HS-5 (cell line): ENCODE measurements at regions not wholly inside any gene's neighbourhood (a gene's known extent, or its start where the extent isn't known, plus 50 kb on each side); places are given as distances from the start of the nearest gene placed in this dataset.
"Not testable (repeated sequence)": the region's sequence is repeated elsewhere in the genome, so short reads cannot be mapped to it uniquely, and the experiment has no call there.

Experiments
- DNase-seq: peaks from one replicate; pipeline ENCODE4 v3.0.0-alpha.2; 2012; ENCODE audit warnings: low read depth

DNA sequence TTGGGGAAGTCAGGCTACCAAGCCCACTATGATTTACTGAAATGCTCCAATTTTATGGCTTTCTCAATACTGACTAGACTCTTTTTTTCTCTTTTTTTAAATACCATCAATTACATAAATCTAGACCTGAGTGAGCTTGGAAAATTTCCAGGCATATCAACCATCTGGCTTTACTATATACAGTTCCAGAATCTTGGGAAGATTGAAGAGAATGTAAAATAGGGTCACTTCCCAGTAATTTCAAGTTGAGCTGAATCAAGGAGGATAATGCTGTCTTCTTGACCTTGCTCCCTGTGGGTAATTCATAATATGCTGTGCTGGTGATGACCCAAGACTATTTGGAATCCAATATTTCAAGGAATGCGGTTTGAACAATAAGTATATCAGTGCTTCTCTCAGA lies 108.1 kb downstream of the MAP3K21 start:
- DNase-seq, result no peak

- DNase-seq, result no peak
Measured at GRCh38 chr1:233439721-233440120, 112.2 kb downstream of the MAP3K21 start.

- DNase-seq, result peak; percentile 37
Measured at GRCh38 chr1:233440951-233441401, 113.5 kb downstream of the MAP3K21 start.

DNA sequence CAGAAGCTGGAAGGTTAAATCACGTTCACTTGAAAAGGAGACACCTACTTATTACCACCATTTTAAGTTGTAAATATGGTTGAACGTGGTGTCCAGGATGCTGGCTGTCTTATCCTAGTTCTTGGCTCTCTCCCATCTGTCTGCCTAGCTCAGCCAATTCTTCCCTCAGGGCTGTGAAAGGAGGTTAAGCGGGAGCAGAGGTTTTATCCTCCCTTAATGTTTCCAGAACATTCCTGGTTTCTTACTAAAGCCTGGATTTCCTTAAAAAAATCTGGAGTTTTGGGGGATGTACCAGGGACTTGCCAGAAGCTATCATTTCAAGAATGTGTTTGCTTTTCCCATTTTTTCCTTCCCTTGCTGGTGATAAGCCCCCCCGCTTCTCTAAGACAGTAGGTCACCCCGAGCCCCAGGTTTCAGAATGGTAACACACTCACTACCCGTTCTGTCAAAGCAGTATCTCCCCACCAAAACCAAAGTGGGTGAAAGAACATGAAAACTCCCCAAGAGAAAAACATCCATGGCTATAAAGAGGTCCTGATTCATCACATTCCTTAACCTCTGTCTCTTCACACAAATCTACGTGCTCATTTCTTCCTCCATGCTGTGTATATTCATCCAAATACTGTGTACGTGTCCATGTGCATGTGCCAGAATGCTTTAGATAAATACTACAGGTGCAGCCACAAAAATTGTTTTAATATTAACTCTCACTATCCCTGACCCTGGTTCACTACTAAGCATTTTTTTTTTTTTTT lies 114.7 kb downstream of the MAP3K21 start:
- no peak for DNase-seq

DNA sequence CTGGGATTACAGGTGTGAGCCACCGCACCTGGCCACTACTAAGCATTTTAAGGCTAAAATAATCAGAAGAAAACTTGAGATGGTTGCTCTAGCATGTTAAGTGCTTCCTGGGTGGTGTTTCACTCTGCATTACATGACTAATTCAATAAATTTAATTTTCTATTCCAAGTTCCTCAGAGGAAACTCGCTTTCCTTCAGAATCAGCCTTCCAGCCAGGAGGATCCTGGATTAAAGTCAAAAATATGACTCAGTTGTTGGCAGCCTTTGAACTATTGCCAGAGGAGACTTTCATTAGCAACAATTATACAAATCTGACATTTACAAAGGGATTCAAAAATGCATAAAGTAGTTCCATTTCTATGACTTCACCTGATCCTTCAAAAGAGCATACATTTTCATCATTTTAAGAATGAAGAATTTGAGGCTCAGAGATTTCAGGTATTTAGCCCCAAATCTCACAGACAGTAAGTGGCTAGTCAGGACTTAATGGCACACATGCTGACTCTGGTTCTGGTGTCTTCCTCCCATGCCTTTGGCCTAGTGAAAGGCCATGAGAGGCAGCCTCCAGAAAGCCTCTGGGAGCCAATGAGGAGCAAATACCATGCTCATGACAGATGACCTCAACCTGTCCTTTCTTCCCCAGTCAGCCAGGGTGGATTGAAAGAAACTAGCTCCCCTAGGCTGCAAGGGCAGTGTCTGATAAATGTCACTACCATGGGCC lies 115.7 kb downstream of the MAP3K21 start:
- DNase-seq, result peak; percentile 20

- no peak for DNase-seq
Measured at GRCh38 chr1:233444484-233444883, 117.0 kb downstream of the MAP3K21 start.

DNA sequence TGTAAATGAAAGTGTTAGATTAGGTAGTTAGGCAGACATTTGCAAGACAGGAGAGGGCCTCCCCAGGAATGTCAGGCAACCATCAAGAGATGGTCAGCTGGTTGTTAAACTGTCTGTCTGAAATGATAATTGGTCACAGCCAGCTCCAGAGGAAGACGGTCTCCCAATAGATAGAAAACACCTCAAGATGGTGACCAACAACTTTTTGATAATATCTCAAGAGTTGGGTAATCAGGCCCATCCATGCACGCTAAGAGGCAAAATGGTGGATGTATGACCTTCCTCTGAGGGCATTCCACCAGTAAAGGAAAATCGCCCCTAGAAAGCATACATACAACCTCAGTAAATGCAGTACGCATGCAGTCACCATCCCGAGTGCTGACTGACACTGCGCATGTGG lies 118.2 kb downstream of the MAP3K21 start:
- DNase-seq, result no peak

DNA sequence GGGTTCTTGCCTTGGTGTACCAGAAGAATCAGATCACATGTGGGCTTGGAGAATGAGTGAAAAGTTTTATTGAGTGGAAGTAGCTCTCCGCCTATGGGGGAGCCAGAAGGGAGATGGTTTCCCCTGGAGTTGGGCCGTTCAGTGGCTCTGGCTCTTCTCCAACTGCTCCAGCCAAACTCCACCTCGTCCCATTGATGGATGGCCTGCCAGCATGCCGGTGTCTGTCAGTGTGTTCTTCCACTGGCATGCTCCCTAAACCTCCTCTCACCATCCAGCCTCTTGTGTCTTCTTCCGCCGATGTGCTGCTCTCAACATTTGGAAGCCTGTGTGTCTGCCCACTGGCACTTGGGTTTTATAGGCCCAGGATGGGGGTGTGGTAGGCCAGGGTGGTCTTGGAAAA lies 119.4 kb downstream of the MAP3K21 start:
- no peak for DNase-seq

DNA sequence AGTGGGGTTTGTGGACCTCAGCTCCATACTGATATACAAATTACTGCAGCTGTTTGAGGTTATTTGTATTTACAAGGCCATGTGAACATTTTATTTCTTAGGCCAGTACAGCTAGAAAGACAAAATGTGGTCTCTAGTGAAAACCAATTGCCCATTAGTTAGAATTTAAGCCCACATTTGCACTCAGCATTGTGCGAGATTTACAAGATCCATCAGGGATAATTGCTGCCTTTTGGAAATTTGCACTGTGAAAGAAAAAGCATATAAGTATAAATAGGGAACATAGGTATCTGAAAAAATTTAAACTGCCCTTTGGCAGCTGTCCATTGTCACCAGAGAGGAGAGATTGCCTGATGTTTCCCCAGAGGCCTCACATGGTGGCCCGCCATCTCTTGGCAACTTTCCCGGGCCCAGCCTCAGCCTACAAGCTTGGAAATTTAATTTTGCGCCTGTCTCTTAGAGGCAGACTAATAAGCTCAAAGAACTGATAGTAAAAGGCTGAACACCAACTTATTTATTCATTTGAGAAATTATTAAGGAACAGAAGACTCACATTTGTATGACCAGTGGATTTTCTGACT lies 120.7 kb downstream of the MAP3K21 start:
- no peak for DNase-seq

DNA sequence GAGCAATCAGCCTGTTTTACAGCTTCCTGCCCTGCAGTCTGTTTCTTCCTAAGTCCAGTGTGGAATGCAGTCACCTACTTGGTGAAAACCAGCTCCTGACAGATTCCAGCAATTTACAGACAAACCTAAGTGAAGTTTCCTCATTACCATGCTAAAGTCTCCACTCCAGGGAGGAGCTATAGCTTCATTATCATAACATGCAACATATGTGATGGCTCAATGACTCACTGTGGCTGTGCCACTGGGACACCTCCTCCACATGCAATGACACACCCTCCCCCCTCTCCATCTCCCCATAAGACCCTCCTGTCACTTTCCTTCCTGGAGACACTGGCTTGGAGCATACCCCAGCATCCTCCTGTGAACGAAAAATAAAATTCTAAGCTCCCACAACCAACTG lies 125.2 kb downstream of the MAP3K21 start:
- DNase-seq, result no peak

- DNase-seq, result no peak
Measured at GRCh38 chr1:233453433-233454200, 126.1 kb downstream of the MAP3K21 start.

DNA sequence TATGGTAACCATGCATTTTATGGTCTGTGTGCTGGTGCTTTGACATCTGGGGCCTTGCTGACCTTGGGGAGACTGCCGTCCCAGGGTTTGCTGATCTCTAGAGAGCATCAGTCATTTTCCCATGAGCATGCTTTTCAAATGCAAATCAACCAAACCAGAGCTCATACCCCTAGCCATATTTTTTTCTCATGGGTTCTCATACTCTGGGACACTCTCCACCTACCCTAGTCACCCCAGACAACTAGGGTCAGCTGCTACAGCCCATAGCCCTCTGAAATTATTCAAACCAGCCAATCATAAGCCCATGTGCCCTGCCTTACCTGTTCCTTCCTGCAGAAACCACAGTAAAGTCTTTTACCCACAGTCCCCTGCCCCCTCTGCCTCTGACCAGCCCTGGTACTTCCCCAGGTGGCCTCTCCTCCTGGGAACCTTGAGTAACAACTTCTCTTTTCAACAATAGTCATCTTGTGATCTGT lies 132.0 kb downstream of the MAP3K21 start:
- no peak for DNase-seq

DNA sequence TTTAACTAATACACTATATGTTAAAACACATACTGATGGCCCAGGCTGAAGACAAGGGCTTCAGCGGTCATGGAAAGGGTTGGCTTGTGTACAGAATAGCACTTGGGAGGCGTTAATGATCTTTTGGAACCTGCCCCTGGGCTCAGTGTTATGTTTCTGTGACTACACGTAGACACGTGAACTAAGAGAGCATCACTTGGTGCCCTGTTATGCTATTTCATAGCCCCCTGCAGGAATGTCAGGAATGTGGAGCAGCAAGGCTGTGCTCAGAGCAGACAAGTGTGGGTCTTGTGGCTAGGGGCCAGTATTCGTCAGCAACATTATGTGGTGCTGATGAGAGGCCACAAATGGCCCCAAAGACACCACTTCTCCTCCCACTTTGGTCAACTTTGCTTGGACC lies 132.4 kb downstream of the MAP3K21 start:
- no peak for DNase-seq

GRCh38 chr1:233460692-233461091 lies 133.2 kb downstream of the MAP3K21 start:
- DNase-seq, result no peak

- DNase-seq, result no peak
Measured at GRCh38 chr1:233461847-233462246, 134.3 kb downstream of the MAP3K21 start.

GRCh38 chr1:233463333-233463732 lies 135.8 kb downstream of the MAP3K21 start:
- no peak for DNase-seq

DNA sequence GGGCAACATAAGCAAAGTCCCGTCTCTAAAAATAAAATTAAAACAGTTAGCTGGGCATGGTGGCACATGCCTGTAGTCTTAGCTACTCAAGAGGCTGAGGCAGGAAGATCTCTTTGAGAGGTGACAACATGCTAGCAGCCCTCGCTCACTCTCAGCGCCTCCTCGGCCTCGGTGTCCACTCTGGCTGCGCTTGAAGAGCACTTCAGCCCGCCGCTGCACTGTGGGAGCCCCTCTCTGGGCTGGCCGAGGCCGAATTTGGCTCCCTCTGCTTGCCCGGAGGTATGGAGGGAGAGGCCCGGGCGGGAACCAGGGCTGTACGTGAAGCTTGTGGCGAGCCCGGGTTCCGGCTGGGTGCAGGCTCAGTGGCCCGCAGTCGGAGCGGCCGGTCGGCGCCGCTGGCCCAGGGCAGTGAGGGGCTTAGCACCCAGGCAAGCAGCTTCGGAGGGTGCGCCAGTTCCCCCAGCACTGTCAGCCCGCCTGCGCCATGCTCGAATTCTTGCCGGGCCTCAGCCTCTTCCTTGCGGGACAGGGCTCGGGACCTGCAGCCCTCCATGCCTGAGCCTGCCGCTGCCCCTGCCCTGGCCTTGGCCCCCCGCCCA lies 138.3 kb downstream of the MAP3K21 start:
- no peak for DNase-seq

GRCh38 chr1:233470741-233471499 lies 143.0 kb upstream of the KCNK1 start:
- DNase-seq, result no peak

- not testable (repeated sequence) for DNase-seq
Measured at GRCh38 chr1:233471851-233472250, 142.1 kb upstream of the KCNK1 start.

DNA sequence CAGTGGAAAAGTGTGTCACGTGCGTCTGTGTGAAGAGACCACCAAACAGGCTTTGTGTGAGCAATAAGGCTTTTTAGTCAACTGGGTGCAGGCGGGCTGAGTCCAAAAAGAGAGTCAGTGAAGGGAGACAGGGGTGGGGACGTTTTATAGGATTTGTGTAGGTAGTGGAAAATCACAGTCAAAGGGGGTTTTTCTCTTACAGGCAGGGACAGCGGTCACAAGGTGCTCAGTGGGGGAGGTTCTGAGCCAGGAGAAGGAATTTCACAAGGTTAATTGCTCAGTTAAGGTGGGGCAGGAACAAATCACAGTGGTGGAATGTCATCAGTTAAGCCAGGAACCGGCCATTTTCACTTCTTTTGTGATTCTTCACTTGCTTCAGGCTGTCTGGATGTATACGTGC lies 141.1 kb upstream of the KCNK1 start:
- DNase-seq, result not testable (repeated sequence)

- DNase-seq, result no peak
Measured at GRCh38 chr1:233473549-233474204, 140.2 kb upstream of the KCNK1 start.
